ENCODE measurements at regions not wholly inside any gene's neighbourhood (a gene's known extent, or its start where the extent isn't known, plus 50 kb on each side); places are given as distances from the start of the nearest gene placed in this dataset.
"Not testable (repeated sequence)": the region's sequence is repeated elsewhere in the genome, so short reads cannot be mapped to it uniquely, and the experiment has no call there.

GRCh38 chr22:26768952-26769351 is 111.6 kb downstream of the MIAT start:
- TF ChIP-seq CTCF (IDR thresholded peaks at IDR 0.05): no peak
- no peak for ATAC-seq (ENCODE audit: low FRiP score)
- no peak for DNase-seq (ENCODE audit: low spot score)

GRCh38 chr22:26769663-26770062 is 112.3 kb downstream of the MIAT start:
- DNase-seq (ENCODE audit: low spot score): no peak
- no peak for TF ChIP-seq CTCF (IDR thresholded peaks at IDR 0.05)

GRCh38 chr22:26770624-26771023 is 113.2 kb downstream of the MIAT start:
- TF ChIP-seq CTCF (IDR thresholded peaks at IDR 0.05): no peak
- ATAC-seq (ENCODE audit: low FRiP score) (peak; percentile 51), DNase-seq (ENCODE audit: low spot score) (no peak)

More at GRCh38 chr22:26769663-26770062, 112.3 kb downstream of the MIAT start:
- ATAC-seq (ENCODE audit: low FRiP score): no peak

DNA sequence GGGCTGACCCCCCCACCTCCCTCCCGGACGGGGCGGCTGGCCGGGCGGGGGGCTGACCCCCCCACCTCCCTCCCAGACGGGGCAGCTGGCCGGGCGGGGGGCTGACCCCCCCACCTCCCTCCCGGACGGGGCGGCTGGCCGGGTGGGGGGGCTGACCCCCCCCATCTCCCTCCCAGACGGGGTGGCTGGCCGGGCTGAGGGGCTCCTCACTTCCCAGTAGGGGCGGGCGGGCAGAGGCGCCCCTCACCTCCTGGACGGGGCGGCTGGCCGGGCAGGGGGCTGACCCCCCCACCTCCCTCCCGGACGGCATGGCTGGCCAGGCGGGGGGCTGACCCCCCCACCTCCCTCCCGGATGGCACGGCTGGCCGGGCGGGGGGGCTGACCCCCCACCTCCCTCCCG is 115.7 kb downstream of the MIAT start:
- not testable (repeated sequence) for DNase-seq (ENCODE audit: low spot score); ATAC-seq (ENCODE audit: low FRiP score)

DNA sequence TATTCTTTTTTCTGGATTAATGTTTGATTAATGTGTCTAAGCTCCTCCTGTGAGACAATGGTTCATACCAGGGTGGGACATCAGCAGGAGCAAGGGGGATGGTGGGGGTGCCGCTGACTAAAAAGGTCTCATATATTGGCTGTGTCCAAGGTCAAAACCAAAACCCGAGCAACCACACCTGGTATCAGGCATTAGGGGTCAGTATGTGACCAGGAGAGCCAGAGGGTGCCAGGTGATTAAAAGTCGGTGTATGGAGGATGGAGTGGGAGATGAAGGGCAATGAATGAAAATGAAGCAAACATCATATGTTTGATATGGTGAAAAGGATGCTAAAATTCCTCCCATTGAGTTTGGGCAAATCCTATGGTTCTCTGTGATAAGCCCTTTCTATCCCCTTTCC is 118.0 kb downstream of the MIAT start:
- DNase-seq (ENCODE audit: low spot score): no peak
- ATAC-seq (ENCODE audit: low FRiP score): no peak
- TF ChIP-seq CTCF (IDR thresholded peaks at IDR 0.05): no peak

DNA sequence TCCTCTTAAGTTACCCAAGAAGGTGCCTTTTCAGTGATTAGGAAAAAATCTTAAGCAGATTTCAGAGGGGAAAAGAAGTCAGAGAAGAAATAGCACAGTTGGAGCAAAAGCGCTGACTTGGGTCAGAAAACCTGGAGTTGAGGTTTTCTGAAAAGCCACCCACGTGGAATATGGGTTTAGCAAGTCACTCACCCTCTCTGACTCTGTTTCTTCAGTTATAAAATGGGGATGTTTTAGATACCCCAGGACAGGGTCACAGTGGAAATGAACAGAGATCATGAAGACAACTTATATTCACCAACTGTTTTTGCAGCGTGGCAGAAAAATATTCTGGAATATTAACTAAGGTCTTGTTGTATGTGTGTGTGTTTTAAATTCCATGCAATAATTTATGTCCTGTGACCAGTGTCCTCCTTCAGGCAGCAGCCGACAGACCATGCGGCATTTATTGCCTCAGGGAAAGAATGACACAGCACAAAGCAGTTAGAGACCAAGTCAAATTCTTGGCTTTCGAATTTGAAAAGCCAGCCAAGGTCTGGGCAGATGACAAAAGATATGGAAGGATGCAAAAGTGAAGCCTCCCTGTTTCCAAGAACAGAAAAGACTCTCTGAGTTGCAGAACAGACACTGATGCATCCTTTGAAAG is 119.9 kb downstream of the MIAT start:
- TF ChIP-seq CTCF (IDR thresholded peaks at IDR 0.05): no peak
- ATAC-seq (ENCODE audit: low FRiP score): no peak
- no peak for DNase-seq (ENCODE audit: low spot score)

- DNase-seq (ENCODE audit: low spot score) (no peak), ATAC-seq (ENCODE audit: low FRiP score) (no peak)
- TF ChIP-seq CTCF (IDR thresholded peaks at IDR 0.05): no peak
Measured at GRCh38 chr22:26778372-26778771, 121.0 kb downstream of the MIAT start.
